T47D (cell line): ENCODE measurements at regions not wholly inside any gene's neighbourhood (a gene's known extent, or its start where the extent isn't known, plus 50 kb on each side); places are given as distances from the start of the nearest gene placed in this dataset.

Source experiments
- DNase-seq, 2 experiments: peaks; one replicate each; pipeline versions ENCODE4 v3.0.0 to v3.0.0-alpha.2; 2011 to 2012; ENCODE audit warnings: low read depth in 1 of 2, low spot score in 1 of 2
- JUND ChIP-seq: IDR thresholded peaks from 2 replicates; pipeline ENCODE4 v1.6.1; 2012; ENCODE audit warnings: low read depth
- in situ Hi-C: cut with HindIII; loops from 2 replicates; pipeline ENCODE4 v1.10.0; 2016; ENCODE audit warnings: low sequenced_read_pairs, low pct_unique_long_range_greater_than_20kb

DNA sequence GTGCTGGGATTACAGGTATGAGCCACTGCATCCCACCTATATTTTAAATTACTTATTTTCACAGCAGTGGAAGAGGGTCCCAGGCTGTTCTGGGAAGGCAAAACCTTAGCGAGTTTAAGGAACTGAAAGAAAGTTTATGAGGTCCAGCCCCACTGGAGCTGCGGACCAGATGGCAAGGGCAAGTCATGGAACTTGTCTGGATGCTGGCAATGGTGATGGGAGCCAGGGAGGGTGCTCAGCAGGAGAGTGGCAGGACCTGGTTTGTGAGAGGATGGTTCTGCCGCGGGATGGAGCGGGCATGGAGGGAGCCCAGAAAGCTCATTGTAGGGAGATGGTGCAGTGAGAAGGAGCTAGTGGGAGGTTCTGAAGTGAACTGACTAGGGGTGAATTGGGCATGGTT is 50.6 kb upstream of the SLC45A1 start:
- no peak for TF ChIP-seq JUND
- in situ Hi-C loops = no loop called here
- DNase-seq = no peak

DNA sequence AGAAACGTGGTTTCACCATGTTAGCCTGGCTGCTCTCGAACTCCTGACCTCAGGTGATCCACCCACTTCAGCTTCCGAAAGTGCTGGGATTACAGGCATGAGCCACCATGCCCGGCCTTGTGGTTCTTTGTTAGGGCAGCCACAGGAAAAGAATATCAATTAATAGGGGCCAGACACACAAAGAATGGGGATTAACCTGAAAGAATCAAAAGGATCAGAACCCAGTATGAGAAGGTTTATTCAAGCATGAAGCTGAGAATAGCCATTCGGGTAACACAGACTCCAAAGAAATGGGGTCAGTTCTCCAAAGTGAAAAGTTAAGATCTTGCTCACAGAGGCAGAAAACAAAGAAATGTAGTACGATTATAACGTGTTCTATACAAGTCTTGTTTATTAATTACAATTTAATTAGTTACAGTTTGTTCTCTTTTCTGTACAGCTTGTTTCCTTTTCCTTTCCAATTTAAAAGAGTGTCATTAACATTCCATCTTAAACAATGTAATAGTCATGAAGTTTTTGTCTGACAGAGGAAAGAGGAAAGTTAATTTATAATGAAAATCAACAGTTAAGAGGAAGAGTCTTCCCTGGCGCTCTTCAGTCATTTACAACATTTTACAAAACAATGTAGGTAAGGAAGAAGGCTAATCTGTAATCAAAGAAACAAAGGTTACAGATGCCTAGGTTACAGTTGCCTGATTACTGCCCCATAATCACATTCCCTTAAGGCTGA is 51.3 kb upstream of the SLC45A1 start:
- TF ChIP-seq JUND = no peak
- no peak for DNase-seq
- in situ Hi-C loops = no loop called here

DNA sequence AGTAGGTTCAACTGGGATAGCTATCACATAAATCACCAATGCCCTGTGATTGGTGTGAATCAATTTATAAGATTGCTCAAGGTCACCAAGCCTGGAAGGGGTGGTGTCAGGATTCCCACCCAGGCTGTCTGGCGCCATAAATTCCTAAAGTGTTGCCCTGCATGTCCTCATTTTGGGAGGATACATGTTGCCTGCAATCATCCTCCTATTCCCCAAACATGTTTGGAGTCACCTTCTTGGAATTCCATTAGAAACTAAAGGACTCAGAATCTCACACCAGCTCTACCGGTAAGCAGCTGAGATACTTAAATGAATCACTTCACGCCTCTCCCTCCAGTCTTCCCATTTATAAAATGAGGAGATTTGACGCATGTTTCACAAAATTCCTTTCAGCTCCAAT is 54.1 kb upstream of the SLC45A1 start:
- no peak for TF ChIP-seq JUND
- in situ Hi-C loops = no loop called here
- no peak for DNase-seq

DNA sequence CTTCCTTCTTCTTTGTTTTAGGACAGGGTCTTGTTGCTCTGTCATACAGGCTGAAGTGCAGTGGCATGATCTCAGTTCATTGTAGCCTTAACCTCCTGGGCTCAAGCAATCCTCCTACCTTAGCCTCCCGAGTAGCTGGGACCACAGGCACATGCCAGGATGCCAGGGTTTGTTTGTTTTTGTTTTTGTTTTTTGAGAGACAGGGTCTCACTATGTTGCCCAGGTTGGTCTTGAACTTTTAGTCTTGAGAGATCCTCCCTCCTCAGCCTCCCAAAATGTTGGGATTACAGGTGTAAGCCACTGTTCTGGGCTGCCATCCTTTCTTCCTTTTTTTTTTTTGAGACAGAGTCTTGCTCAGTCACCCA is 56.5 kb upstream of the SLC45A1 start:
- no peak for DNase-seq
- no peak for TF ChIP-seq JUND
- in situ Hi-C loops = no loop called here

DNA sequence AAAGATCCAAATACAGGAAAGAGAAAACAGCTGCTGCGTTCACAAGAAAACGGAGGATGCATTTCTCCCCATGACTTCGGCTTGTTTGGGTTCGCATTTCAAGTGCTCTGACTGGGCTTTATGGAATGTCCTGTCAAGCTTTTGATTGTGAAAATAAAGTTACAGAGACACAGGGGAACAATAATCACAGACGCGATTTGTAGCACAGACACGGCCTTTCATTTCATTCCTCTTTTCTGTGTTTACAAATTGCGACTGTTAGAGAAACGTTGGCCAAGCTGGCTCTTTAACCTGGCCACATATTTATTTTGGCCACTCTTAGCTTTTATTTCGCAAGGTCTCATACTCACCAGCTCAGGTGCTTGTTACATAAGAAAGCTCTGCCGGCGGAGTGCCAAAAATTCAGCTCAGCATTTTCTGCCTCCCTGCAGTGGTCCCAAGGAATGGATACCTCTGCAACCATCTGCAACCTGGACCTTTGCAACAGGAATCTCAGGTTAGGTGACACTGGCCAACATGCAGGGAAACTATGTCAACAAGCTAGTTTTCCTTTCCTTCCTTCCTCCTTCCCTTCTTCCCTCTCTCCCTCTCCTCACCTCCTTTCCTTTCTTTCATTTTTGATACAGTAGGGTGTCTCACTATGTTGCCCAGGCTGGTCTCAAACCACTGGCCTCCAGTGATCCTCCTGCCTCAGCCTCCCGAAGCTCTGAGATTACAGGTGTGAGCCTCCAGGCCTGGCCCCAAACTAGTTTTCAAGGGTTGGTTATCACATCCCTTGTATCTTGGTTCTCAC is 58.2 kb upstream of the SLC45A1 start:
- peak; percentile 24 to 88 for DNase-seq
- TF ChIP-seq JUND = peak; percentile 56; the same call in 1 of the 2 replicates
- in situ Hi-C loops = no loop called here

DNA sequence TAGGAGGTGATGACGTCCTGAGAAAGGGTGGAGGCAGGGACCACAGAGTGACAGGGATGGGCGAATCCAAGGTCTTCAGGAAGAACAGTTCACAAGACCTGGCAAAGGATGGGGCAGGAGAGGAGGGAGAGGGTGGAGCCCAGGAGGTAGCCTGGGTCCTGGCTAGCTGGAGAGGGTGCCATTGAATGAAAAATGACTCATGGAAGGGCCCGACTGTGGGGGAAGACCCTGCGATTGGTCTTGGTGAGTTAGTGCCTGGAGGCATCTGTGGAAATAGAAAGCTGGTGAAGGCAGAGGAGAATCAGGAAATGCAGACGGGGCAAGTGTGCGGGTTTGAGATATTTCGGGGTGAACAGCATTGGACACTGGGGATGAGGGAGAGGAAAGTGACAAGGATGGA is 60.3 kb upstream of the SLC45A1 start:
- in situ Hi-C loops = no loop called here
- no peak for DNase-seq
- TF ChIP-seq JUND = no peak

DNA sequence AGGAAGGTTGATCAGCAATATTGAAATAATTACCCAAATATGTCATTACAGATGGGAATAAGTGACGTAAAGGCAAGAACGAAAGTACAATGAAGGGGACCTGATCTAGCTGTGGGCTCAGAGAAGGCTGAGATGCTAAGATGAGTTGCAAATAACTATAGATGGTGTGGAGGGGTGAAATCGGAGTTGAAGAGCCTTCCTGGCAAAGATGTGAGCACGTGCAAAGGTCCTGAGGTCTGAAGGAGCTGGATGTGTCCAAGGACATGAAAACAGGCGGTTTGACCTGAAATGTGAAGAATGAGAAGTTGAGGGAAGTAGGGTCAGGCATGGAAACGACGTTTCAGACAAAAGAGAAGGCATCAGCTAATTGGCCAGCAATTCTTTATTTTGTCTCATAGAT is 61.6 kb upstream of the SLC45A1 start:
- in situ Hi-C loops = no loop called here
- no peak for TF ChIP-seq JUND

DNA sequence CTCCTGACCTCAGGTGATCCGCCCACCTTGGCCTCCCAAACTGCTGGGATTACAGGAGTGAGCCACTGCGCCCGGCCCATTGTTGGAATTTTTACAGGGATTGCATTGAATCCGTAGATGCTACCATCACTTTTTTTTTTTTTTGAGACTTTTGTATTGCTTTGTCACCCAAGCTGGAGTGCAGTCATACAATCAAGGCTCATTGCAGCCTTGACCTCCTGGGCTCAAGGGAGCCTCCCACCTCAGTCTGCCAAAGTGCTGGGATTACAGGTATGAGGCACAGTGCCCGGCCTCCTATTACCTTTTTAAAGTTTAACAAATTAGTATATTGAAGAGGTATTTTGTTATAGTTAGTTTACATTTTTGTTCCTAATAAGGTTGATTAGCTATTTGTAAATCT is 62.2 kb upstream of the SLC45A1 start:
- in situ Hi-C loops = no loop called here
- TF ChIP-seq JUND = no peak

More for the DNA sequence above, 61.6 kb upstream of the SLC45A1 start:
- no peak for DNase-seq

DNA sequence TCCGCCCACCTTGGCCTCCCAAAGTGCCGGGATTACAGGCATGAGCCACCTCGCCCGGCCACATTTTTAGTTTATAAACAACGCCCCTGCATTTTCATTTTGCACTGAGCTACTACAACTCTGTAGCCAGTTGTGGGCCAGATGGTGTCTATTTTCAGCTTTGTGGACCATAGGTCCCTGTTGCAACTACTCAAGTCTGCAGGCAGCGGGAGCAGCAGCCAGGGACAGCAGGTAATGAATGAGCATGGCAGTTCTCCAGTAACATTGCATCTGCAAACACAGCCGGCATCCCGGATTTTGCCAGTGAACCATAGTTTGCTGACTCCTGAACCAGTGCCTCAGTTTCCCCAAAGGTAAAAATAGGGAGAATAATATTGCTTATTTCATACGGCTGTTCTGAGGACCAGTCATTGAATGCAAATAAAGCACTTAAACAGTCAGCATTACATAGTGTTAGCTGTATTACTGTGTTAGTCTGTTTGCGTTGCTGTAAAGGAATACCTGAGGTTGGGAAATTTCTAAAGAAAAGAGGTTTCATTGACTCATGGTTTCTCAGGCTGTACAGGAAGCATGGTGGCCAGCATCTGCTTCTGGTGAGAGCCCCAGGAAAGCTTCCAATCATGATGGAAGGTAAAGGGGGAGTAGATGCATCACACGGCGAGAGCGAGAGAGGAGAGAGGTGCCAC is 65.5 kb upstream of the SLC45A1 start:
- in situ Hi-C loops = no loop called here
- no peak for DNase-seq
- no peak for TF ChIP-seq JUND

More for the DNA sequence above, 62.2 kb upstream of the SLC45A1 start:
- no peak for DNase-seq

DNA sequence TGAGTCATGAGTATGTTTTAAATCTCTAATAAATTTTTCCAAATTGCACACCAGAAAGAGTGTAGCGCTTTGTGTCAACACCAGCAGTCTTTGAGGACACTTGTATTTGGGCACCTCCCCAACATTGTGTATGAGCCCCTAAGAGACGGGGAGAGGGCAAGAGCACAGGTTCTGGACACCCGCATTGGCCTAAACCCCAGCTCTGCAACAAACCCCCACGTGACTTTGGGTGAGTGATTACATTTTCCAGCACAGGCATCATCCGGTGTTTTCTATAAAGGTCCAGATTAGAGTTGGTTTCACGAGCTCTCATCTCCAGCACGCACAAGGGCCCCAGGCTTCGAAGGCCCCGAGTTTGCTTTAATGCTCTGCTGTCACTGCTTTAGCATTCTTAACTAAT is 66.3 kb upstream of the SLC45A1 start:
- in situ Hi-C loops = no loop called here
- TF ChIP-seq JUND = no peak
- no peak for DNase-seq

DNA sequence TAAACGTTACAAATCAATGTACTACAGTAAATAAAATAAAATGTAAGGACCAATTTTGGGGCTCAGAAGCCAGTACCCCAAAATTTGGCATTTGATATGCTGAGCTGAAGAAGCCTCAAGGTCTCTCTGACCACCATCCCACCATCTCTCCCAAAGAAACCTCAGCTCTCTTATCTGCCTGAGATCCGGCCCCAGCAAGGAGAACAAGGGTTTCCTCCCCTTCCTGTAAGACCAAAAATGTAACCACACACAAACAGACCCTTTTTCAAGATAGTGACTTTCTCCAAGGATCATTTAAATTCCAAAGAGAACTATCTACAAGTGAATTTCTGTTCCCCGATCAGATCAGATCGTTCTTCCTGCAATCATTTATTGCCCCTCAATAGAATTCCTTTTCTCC is 68.1 kb upstream of the SLC45A1 start:
- no peak for DNase-seq
- in situ Hi-C loops = no loop called here
- TF ChIP-seq JUND = no peak

DNA sequence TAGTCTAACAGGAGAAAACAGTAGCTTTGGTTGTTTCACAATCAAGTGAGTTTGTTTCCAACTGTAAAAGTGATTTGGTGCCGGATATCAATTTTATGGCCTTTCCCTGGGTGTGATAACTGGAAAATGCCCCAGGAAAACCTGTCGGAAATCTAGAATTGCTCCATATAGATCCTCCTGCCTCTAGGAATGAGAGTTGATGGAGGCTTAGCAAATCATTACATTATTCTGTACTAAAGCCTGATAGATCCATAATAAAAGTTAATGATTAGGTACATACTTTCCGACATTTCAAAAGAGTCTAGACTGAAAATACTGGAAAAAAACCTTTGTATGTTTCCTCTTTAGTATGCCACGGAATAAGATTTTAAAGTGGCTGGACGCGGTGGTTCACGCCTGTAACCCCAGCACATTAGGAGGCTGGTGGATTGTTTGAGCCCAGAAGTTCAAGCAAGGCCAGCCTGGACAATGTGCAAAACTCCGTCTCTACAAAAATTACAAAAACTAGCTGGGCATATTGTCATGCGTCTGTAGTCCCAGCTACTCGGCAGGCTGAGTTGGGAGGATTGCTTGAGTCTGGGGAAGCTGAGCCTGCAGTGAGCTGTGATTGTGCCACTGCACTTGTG is 70.0 kb upstream of the SLC45A1 start:
- in situ Hi-C loops = no loop called here
- no peak for DNase-seq
- no peak for TF ChIP-seq JUND
